ENCODE measurements at regions not wholly inside any gene's neighbourhood (a gene's known extent, or its start where the extent isn't known, plus 50 kb on each side); places are given as distances from the start of the nearest gene placed in this dataset.

DNA sequence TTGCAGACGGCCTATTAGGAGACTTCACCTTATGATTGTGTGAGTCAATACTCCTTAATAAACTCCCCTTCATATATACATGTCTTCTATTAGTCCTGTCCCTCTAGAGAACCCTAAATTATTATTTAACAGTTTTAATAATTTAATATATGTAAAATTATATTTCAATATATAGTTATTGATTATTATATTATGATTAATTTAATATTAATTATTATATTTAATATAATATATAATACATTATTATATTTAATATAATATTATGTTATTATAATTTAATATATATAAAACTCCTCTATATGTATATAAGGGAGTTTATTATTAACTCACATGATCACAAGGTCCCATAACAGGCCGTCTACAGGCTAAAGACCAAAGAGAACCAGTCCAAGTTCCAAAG is 533.2 kb downstream of the ARAP2 start:
- H3K4me3 Mint-ChIP-seq, result no peak overlapping the region
- no peaks in the 10 kb centered on the region for H3K27me3 Mint-ChIP-seq
- no peaks in the 10 kb centered on the region for H3K36me3 Mint-ChIP-seq
- H3K9me3 Mint-ChIP-seq, result peaks cover 25% of the 10 kb centered on the region
- DNase-seq (ENCODE audit: extremely low spot score, unreplicated experiment), result no peak
- no peaks in the 10 kb centered on the region for H3K4me1 Mint-ChIP-seq (ENCODE audit: unreplicated experiment)
- TF ChIP-seq, protein P1, sequence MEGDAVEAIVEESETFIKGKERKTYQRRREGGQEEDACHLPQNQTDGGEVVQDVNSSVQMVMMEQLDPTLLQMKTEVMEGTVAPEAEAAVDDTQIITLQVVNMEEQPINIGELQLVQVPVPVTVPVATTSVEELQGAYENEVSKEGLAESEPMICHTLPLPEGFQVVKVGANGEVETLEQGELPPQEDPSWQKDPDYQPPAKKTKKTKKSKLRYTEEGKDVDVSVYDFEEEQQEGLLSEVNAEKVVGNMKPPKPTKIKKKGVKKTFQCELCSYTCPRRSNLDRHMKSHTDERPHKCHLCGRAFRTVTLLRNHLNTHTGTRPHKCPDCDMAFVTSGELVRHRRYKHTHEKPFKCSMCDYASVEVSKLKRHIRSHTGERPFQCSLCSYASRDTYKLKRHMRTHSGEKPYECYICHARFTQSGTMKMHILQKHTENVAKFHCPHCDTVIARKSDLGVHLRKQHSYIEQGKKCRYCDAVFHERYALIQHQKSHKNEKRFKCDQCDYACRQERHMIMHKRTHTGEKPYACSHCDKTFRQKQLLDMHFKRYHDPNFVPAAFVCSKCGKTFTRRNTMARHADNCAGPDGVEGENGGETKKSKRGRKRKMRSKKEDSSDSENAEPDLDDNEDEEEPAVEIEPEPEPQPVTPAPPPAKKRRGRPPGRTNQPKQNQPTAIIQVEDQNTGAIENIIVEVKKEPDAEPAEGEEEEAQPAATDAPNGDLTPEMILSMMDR (conservative IDR thresholded peaks at IDR 0.05), result no peak
- H3K27ac Mint-ChIP-seq, result no peak overlapping the region

DNA sequence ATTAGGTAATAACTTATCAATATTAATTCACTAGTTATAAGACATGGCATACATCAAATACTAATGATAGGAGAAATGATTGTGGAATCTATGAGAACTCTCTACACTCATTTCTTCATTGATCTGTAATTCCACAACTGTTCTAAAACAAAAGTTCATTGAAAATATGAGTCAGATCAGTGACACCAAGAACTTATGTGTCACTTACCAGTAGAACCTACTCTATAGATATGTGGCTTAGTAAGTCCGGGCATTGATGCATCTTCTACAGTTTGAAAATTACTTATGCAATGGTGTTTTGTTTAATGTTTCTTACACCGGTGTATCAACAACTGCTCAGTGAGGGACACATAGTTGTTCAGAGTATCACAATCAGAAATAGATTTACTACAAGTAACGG is 520.3 kb downstream of the ARAP2 start:
- H3K27me3 Mint-ChIP-seq, result no peaks in the 10 kb centered on the region
- no peak overlapping the region for H3K4me3 Mint-ChIP-seq
- no peaks in the 10 kb centered on the region for H3K36me3 Mint-ChIP-seq
- no peak for DNase-seq (ENCODE audit: extremely low spot score, unreplicated experiment)
- TF ChIP-seq, protein P1 (conservative IDR thresholded peaks at IDR 0.05), result no peak
- H3K9me3 Mint-ChIP-seq, result peaks cover 4% of the 10 kb centered on the region
- H3K27ac Mint-ChIP-seq, result no peak overlapping the region
- H3K4me1 Mint-ChIP-seq (ENCODE audit: unreplicated experiment), result no peaks in the 10 kb centered on the region

DNA sequence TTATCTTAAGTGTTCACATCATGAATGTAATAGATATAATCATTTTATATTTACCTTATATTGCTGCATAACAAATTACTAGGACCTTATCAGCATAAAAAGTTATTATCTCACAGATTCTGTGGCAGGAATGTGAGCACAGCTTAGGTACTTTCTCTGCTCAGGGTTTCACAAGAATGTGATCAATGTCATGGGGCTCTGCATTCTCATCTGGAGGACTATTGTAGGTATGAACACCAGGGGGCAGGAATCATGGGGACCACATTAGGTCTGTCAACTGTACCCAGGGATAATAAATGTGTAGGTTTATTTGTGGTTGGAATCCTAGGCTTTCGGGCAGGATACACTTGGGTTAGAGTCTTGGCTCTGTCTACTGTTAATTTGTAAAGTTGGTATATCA is 519.2 kb downstream of the ARAP2 start:
- Mint-ChIP-seq H3K9me3 (peaks cover 4% of the 10 kb centered on the region), H3K4me3 (no peak overlapping the region), H3K36me3 (no peaks in the 10 kb centered on the region), H3K27ac (no peak overlapping the region), H3K4me1 (ENCODE audit: unreplicated experiment) (no peaks in the 10 kb centered on the region), H3K27me3 (no peaks in the 10 kb centered on the region)
- TF ChIP-seq, protein P1 (conservative IDR thresholded peaks at IDR 0.05), result peak; percentile 32
- no peak for DNase-seq (ENCODE audit: extremely low spot score, unreplicated experiment)

- Mint-ChIP-seq H3K36me3 (no peaks in the 10 kb centered on the region), H3K27me3 (no peaks in the 10 kb centered on the region), H3K4me1 (ENCODE audit: unreplicated experiment) (no peaks in the 10 kb centered on the region), H3K27ac (no peak overlapping the region), H3K4me3 (no peak overlapping the region), H3K9me3 (peaks cover 4% of the 10 kb centered on the region)
- DNase-seq (ENCODE audit: extremely low spot score, unreplicated experiment), result no peak
- TF ChIP-seq, protein P1 (conservative IDR thresholded peaks at IDR 0.05), result no peak
These were observed 513.9 kb downstream of the ARAP2 start for GRCh38 chr4:35730414-35730813.

- Mint-ChIP-seq H3K9me3 (no peaks in the 10 kb centered on the region), H3K27me3 (no peaks in the 10 kb centered on the region), H3K4me3 (no peak overlapping the region), H3K27ac (no peak overlapping the region), H3K4me1 (ENCODE audit: unreplicated experiment) (no peaks in the 10 kb centered on the region), H3K36me3 (no peaks in the 10 kb centered on the region)
- TF ChIP-seq, protein P1 (conservative IDR thresholded peaks at IDR 0.05), result no peak
- no peak for DNase-seq (ENCODE audit: extremely low spot score, unreplicated experiment)
These were observed 509.8 kb downstream of the ARAP2 start for GRCh38 chr4:35734381-35735098.

All from type B pancreatic cell (in vitro differentiated cells).